NB4 (cell line): ENCODE measurements at regions not wholly inside any gene's neighbourhood (a gene's known extent, or its start where the extent isn't known, plus 50 kb on each side); places are given as distances from the start of the nearest gene placed in this dataset.

Experiments used
- CTCF ChIP-seq: IDR thresholded peaks from one replicate; pipeline ENCODE4 v1.5.1; 2012; ENCODE audit warnings: low read depth, low read length
- POLR2A ChIP-seq: IDR thresholded peaks from 2 replicates; pipeline ENCODE4 v1.6.1; 2011; ENCODE audit warnings: mild to moderate bottlenecking; ENCODE audit not compliant: insufficient read length; ENCODE audit errors: extremely low read depth

GRCh38 chr1:195577748-195578147, 1030.5 kb downstream of the KCNT2 start:
- TF ChIP-seq CTCF (no peak), POLR2A (no peak)
